K562 (cell line): ENCODE measurements at regions not wholly inside any gene's neighbourhood (a gene's known extent, or its start where the extent isn't known, plus 50 kb on each side); places are given as distances from the start of the nearest gene placed in this dataset.

Experiments used
- CREM ChIP-seq: IDR thresholded peaks from 2 replicates; pipeline ENCODE4 v1.6.1; 2014; ENCODE audit warnings: antibody characterized with exemption, low read depth
- RFX5 ChIP-seq: IDR thresholded peaks from 2 replicates; pipeline ENCODE4 v1.6.1; 2011; ENCODE audit warnings: low read depth, mild to moderate bottlenecking, improper control_type of control experiment, low read length
- SP1 ChIP-seq: sonication (generic); formaldehyde crosslinking; IDR thresholded peaks from 2 replicates; pipeline ENCODE4 v1.8.1; 2022; ENCODE audit warnings: mild to moderate bottlenecking, missing genetic modification reagents

DNA sequence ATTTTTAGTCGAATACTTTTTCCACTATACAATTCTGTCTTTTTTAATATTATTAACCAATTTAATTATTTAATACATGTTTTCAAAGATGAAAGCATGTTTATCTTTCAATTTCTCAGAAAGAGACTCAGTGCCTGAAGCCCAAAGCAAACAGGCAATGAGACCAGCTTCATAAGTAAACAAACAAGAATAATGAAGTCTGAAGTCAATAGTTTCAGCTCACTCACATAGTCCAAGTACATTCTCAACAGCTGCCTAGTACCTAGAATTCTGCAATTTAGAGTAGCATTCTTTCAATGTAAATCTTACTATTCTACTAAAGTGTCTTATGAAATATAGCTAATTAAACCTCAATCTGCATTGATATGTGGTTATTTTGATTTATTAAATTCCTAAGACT, 626.5 kb upstream of the NRSN1 start:
- no peak for TF ChIP-seq CREM
- no peak for TF ChIP-seq SP1 (CRISPR knock-in tag)
- no peak for TF ChIP-seq RFX5
